Large intestine (tissue), 3 donors: ENCODE measurements at regions not wholly inside any gene's neighbourhood (a gene's known extent, or its start where the extent isn't known, plus 50 kb on each side); places are given as distances from the start of the nearest gene placed in this dataset.
"Not testable (repeated sequence)": the region's sequence is repeated elsewhere in the genome, so short reads cannot be mapped to it uniquely, and the experiment has no call there.

Source experiments
- DNase-seq, 2 donors: peaks; one replicate each; pipeline versions ENCODE4 v3.0.0 to v3.0.0-alpha.2; 2013
- H3K27ac ChIP-seq: one replicate; pipeline ENCODE4 v1.5.1; 2013; ENCODE audit warnings: low read length
- H3K27me3 ChIP-seq: 2 replicates; pipeline ENCODE4 v1.6.1; 2013; ENCODE audit warnings: low read length; ENCODE audit not compliant: control insufficient read depth, insufficient read depth
- H3K36me3 ChIP-seq: 2 replicates; pipeline ENCODE4 v1.6.1; 2013; ENCODE audit warnings: low read length; ENCODE audit not compliant: control insufficient read depth, insufficient read depth
- H3K4me1 ChIP-seq: one replicate; pipeline ENCODE4 v1.6.1; 2013; ENCODE audit warnings: low read length; ENCODE audit not compliant: control insufficient read depth, insufficient read depth
- H3K4me3 ChIP-seq: one replicate; pipeline ENCODE4 v1.5.1; 2013; ENCODE audit warnings: low read length
- H3K9me3 ChIP-seq: one replicate; pipeline ENCODE4 v1.6.1; 2013; ENCODE audit warnings: mild to moderate bottlenecking, low read depth, low read length, moderate library complexity; ENCODE audit not compliant: control insufficient read depth
- WGBS: methylation state at CpG from one replicate; pipeline ENCODE4 v1.1.5; 2013; ENCODE audit warnings: low lambda C conversion rate; ENCODE audit not compliant: insufficient coverage; 5-methylcytosine and 5-hydroxymethylcytosine counted together

DNA sequence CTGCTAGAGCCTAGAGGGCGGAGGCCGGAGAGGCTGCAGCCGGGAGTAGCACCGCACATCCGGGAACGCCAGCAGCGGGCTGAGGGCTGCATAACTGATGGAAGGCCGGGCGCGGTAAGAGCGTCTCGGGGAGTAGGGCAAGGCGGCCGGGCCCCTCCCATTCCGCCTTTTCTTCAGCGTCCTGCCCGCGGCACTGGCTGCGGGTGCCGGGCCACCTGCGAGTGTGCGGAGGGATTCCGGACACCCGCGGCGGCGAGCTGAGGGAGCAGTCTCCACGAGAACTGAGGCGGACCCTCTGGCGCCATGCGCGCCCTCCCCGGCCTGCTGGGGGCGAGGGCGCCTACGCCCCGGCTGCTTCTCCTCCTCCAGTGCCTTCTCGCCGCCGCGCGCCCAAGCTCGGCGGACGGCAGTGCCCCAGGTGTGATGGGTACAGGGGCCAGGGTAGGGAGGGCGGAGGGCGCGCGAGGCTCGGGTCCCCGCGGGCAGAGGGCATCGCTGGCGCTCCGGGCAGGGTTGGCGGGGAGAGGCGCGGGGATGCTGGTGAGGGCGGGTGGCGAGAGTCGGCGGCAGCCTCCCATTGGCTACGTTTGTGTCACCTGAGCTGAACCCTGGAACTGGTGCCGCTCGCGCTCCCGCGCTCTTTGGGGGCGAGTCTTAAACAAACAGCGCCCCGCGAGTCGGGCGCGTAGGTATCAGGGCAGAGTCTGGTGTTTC lies 334.4 kb downstream of the SRGAP2C start:
- Histone ChIP-seq H3K36me3 (no peaks in the 10 kb centered on the region), H3K4me3 (peak overlapping the region; percentile 35), H3K27me3 (peaks cover 18% of the 10 kb centered on the region), H3K27ac (no peak overlapping the region), H3K9me3 (no peaks in the 10 kb centered on the region), H3K4me1 (no peaks in the 10 kb centered on the region)
- WGBS, result no CpG with 5 or more reads among the region's 75 CpGs
- peak; percentile 58 to 84 for DNase-seq

DNA sequence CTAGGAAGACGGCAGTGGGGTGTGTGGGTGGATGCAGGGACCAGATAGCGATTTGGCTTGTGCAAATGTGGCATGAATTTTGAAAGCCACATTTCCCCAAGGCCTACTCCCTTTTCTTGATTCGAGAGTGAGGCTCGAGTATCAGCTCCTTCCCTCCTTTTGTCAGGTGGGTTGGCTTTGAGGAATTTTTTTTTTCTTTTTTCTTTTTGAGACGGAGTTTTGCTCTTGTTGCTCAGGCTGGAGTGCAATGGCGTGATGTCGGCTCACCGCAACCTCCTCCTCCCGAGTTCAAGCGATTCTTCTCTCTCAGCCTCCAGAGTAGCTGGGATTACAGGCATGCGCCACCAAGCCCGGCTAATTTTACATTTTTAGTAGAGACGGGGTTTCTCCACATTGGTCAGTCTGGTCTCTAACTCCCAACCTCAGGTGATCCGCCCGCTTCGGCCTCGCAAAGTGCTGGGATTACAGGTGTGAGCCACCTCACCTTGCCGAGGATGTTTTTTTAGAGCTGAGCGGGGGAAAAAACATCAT lies 335.0 kb downstream of the SRGAP2C start:
- H3K9me3 ChIP-seq, H3K36me3 ChIP-seq, H3K27ac ChIP-seq, H3K4me1 ChIP-seq, H3K4me3 ChIP-seq, DNase-seq: not testable (repeated sequence)
- H3K27me3 ChIP-seq, result peaks cover 18% of the 10 kb centered on the region
- WGBS, result 53% methylated on average over 3 of the region's 19 CpGs

DNA sequence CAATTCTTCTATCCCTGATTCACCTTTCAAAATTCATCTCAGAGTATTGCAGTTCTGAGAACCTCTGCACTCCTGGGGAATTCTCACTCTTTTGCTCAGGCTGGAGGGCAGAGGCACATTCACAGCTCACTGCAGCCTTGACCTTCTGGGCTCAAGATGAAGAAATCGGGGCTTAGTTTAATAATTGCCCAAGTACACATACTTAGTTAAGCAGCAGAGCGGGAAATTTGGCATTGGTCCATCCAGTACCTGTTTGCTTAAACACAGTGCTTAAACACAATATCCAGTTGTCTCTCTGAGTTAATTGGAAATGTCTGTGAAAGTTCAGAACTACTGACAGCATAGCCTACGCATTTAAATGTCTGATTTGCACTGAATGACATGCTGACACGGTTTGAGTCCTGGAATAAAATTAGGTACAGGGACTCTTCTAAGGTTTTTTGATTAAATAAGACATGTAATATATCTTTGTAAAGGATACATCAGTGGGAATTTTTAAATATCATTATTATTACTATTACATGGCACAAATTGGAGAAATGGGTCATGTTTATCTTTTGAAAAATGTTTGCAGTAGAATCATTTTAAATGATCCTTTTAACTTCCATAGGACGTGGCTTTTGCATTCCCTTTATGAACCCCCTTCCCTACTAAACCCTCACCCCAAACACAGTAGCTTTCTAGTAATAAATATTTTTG lies 337.4 kb downstream of the SRGAP2C start:
- Histone ChIP-seq H3K9me3 (no peaks in the 10 kb centered on the region), H3K4me1 (no peaks in the 10 kb centered on the region), H3K27ac (no peak overlapping the region), H3K4me3 (no peak overlapping the region), H3K36me3 (no peaks in the 10 kb centered on the region), H3K27me3 (peaks cover 18% of the 10 kb centered on the region)
- DNase-seq, result peak in 1 of 2 donors; percentile 69
- WGBS, result 27% methylated on average over 3 of the region's 5 CpGs

DNA sequence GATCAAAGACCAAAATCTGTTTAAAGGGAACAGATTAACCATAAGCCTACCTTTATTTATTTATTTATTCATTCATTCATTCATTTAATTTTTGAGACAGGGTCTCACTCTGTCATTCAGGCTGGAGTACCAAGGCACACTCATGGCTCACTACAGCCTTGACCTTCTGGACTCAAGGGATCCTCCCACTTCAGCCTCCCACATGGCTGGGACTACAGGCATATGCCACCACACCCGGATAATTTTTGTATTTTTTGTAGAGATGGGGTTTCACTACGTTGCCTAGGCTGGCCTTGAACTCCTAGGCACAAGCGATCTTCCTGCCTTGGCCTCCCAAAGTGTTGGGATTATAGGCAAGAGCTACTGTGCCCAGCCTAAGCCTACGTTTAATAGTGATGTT lies 338.3 kb downstream of the SRGAP2C start:
- H3K36me3 ChIP-seq, H3K4me3 ChIP-seq, H3K4me1 ChIP-seq, H3K27ac ChIP-seq, H3K9me3 ChIP-seq, DNase-seq: not testable (repeated sequence)
- peaks cover 18% of the 10 kb centered on the region for H3K27me3 ChIP-seq
- WGBS, result no CpG with 5 or more reads among the region's 4 CpGs

DNA sequence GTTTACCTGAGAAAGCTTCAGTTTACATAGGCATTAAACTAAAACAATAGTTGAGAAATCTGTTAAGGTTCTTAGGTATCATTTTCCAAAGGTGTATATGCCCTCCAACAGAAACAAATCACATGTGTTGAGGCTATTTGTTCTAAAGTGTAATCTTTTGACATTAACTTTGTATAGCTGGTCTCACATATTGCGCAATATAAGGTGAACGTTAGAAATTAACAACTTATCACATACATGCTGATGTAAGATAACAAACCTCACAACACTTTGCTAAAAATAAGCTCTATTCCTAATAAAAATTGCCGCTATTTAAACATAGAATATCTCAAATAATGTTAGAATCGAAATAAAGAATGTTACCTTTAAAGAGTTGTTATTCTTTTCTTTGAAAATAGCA lies 340.6 kb downstream of the SRGAP2C start:
- H3K4me1 ChIP-seq, result no peaks in the 10 kb centered on the region
- 54% methylated on average over 4 of the region's 4 CpGs for WGBS

DNA sequence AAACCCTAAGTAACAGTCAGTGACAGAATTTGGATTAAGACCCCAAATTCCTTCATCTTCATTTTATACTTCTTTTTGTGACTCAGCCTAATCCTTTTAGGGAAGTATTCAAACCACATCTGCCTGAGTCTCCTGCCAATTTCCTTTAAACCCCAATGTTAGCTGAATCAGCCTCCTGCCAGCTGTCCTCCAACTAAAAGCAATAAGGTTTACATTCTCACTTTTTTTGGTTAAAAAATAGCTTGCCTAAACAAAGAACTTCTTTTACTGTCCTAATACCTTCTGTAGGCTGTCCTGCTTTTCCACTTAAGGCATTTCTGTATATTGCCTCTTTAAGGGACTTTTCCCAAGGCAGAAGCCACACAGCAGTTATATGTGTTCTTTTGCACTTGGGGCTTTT lies 344.2 kb downstream of the SRGAP2C start:
- not testable (repeated sequence) for H3K4me3 ChIP-seq, H3K4me1 ChIP-seq, DNase-seq, H3K9me3 ChIP-seq, H3K27ac ChIP-seq, H3K36me3 ChIP-seq, H3K27me3 ChIP-seq

More for the DNA sequence above, 340.6 kb downstream of the SRGAP2C start:
- H3K27ac ChIP-seq, result no peak overlapping the region
- no peaks in the 10 kb centered on the region for H3K27me3 ChIP-seq
- H3K4me3 ChIP-seq, result no peak overlapping the region
- no peaks in the 10 kb centered on the region for H3K9me3 ChIP-seq
- no peak for DNase-seq
- no peaks in the 10 kb centered on the region for H3K36me3 ChIP-seq

DNA sequence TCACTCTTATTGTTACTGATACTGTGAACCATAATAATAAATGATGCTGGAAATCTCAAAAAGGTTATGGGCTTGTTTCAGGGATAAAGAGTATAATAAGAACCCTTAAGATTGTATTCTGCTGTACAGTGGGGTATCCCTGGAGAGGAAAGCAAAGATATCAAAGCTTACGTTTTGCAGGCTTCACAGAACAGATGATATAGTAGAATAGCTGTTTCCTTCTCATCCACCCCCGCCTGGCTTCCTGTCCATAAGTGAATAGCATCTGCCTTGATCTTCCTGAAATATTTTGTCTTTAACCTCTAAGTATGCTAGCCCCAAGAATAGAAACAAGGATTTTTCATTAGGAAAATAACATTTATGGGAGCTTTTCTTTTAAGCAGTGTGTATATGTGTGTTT lies 345.3 kb downstream of the SRGAP2C start:
- not testable (repeated sequence) for H3K36me3 ChIP-seq, H3K27me3 ChIP-seq, DNase-seq, H3K4me1 ChIP-seq, H3K9me3 ChIP-seq, H3K4me3 ChIP-seq, H3K27ac ChIP-seq
- WGBS, result no CpG with 5 or more reads among the region's 2 CpGs

DNA sequence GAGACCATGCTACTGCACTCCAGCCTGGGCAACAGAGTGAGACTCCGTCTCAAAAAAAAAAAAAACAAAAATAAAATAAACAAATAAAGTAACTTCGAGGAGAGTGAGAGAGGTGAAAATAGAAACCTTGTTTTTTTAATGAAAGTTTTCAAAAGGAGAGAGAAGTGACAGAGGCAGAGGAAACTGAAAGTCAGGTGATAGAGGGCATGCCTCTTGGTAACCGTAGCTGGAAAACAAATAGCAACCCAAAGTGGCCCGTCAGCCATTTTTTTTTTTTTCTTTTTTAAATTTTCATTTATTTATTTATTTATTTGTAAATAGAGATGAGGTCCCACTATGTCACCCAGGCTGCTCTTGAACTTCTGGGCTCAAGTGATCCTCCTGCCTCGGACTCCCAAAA lies 347.0 kb downstream of the SRGAP2C start:
- not testable (repeated sequence) for H3K27ac ChIP-seq, DNase-seq, H3K4me1 ChIP-seq, H3K9me3 ChIP-seq, H3K36me3 ChIP-seq, H3K4me3 ChIP-seq, H3K27me3 ChIP-seq
- 80% methylated on average over 1 of the region's 5 CpGs for whole genome bisulfite sequencing

DNA sequence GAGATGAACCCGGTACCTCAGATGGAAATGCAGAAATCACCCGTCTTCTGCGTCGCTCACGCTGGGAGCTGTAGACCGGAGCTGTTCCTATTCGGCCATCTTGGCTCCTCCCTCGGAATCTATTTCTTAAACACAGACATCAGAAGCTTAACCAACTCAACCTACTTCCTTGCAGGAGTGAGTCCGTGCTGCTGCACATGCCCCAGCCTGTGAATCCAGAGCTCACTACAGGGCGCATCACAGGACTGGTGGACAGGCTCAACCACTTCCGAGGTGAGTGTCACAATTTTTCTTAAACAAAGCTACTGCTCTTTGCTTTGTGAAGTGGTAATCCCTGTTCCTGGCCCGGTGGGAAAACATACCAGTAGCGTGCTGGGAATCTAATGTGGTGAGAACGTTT lies 353.4 kb downstream of the SRGAP2C start:
- H3K27me3 ChIP-seq, H3K36me3 ChIP-seq, H3K9me3 ChIP-seq, H3K27ac ChIP-seq, DNase-seq, H3K4me1 ChIP-seq, H3K4me3 ChIP-seq: not testable (repeated sequence)
- 100% methylated on average over 2 of the region's 14 CpGs for WGBS

DNA sequence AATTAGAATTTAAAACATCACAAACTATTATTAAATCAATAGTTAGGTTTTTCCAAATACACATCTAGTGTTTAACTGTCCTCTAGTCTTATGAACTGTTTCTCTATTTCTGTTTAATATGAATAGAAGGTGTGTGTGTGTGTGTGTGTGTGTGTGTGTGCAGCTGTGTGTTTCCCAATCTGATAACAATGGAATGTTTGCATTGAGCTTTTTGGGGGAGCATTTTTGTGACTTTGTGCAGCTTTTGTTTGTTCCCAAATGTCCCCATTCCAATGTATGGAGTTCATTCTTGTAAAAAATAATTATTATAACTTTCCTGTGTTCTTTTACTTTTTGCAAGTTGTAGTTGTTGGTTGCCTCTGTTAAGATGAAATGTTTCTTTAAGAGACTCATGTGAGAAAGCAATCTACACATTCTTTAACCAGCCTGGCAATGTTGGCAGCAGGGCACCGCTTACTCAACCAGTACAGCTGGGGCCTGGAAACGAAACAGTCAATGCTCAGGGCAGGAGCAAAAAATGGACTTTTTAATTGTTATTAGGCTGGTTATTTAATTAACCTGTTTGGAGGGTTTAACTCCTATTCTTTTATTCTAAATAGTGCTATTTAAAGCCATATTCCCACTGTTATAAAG lies 354.3 kb downstream of the SRGAP2C start:
- DNase-seq, result no peak
- no peaks in the 10 kb centered on the region for H3K36me3 ChIP-seq
- no peak overlapping the region for H3K4me3 ChIP-seq
- no CpG with 5 or more reads among the region's 2 CpGs for WGBS
- no peaks in the 10 kb centered on the region for H3K27me3 ChIP-seq
- H3K27ac ChIP-seq, result no peak overlapping the region
- no peaks in the 10 kb centered on the region for H3K9me3 ChIP-seq
- no peaks in the 10 kb centered on the region for H3K4me1 ChIP-seq
